GM18909 (cell line): ENCODE measurements at regions not wholly inside any gene's neighbourhood (a gene's known extent, or its start where the extent isn't known, plus 50 kb on each side); places are given as distances from the start of the nearest gene placed in this dataset.

Experiments
- ATAC-seq: cut with Tn5 transposase; IDR thresholded peaks from one replicate; pipeline ENCODE4 v1.9.1; 2021; ENCODE audit warnings: mild to moderate bottlenecking; ENCODE audit not compliant: unreplicated experiment, poor library complexity

DNA sequence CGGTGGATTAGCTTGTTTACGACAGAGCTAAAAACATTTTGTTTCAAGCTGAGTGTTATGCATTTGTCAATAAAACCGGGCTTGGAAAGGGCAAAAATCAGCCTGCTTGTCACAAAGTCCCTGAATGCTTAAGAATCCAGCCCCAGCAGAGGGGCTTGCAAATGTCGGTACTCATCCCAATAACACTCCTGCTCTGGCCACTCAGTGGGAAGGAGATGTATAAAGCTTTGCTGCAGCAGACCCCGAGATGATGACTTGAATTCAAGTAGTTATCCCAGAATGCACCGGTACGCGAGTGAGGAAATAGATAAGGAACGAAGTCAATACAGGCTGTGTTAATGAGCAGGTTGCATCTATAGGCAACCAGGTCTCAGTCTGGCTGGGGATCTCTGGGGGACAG lies 662.3 kb downstream of the CCSER2 start:
- no peak for ATAC-seq

DNA sequence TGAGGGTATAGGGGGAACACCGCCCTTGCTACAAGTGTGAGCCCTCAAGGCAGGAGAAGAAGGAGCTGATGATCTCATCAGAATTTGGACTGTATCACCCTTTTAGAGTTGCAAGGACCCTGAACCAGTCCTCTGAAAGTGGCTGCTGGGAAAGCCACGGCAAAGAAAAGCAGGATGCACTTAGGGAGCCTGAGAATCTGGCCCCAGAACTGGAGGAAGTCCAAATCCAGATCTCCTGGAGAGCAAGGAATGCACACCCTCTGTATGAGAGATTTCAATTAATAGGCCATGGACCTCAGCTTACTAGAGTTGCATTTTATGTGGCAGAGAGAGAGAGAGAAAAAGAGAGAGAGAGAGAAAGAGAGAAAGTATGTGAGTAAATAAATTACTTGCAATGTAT lies 662.9 kb downstream of the CCSER2 start:
- ATAC-seq, result no peak

- ATAC-seq, result no peak
Measured at GRCh38 chr10:84993251-84994035, 665.1 kb downstream of the CCSER2 start.

- ATAC-seq, result no peak
Measured at GRCh38 chr10:84994722-84995121, 666.3 kb downstream of the CCSER2 start.

DNA sequence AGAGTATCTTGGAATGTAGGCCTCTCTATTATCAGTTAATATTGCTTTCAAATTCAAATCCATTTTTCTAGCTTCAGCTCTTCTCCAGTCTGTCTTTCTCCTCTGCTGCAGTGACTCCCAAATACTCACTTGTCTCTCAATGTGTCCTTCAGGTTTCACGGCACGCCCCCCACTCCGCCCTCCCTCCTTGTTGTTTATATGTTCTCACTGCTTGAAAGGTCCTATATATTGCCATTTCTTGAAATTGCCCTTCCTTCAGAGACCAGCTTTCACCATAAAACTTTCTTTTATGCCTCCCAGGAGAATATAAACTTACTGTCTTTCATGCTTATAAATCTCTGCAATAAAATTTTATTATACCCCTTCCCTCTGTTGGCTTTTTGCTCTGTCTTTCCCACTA lies 668.2 kb downstream of the CCSER2 start:
- no peak for ATAC-seq

GRCh38 chr10:84997870-84998269 lies 669.5 kb downstream of the CCSER2 start:
- ATAC-seq, result no peak

- ATAC-seq, result no peak
Measured at GRCh38 chr10:84999929-85000328, 671.5 kb downstream of the CCSER2 start.

DNA sequence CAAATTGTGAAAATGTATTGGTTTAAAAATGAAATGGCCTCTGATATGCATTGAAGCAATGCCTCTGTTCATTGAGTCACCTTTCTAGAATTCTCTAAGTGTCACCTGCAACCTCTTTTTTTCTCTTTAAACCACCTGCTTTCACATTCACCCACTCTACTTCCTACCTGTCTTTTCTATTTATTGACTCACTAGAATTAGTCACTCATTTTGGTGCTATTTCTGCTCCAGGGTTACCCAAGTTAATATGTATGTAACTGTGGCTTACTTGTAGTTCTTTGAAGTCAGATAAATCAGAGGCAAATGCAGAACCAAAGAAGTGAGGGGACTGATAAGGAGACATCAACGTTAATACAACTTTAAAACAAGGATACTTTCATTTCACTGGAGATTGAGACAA lies 674.7 kb downstream of the CCSER2 start:
- ATAC-seq, result no peak

DNA sequence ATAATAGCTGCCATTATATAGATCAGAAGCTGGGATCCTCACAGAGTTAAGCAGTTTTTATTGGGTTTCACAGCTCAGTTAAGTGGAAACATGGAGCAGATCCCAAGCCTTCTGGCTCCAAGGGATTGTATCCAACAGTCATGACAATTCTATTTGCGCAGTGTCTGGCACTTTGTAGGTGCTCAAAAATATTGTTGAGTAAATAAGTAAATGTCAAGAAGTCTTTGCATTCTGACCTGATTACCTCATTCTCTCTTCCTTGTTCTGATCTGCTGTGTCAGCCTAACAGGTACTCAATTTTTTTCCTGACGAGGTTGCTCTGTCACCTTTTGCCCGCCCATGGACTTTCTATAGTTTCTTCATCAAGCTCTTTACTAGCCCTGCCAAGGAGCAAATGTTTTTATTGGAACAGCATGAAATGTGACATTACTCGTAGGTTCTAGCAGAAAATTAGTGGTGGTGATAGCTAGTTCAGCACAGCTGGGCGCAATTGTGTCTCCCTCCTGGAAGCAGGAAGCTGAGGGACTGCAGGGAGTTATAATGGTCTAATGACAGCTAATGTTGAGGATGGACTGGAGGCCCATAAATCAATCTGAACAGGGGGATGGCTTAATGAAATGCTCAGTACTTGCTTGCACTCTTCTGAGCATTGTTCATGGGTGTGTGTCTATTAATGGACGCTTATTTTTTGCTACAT lies 680.2 kb downstream of the CCSER2 start:
- no peak for ATAC-seq

GRCh38 chr10:85012305-85012704 lies 683.9 kb downstream of the CCSER2 start:
- no peak for ATAC-seq

GRCh38 chr10:85026878-85027467 lies 698.6 kb downstream of the CCSER2 start:
- no peak for ATAC-seq

- ATAC-seq, result no peak
Measured at GRCh38 chr10:85032981-85033380, 704.6 kb downstream of the CCSER2 start.

- no peak for ATAC-seq
Measured at GRCh38 chr10:85036661-85037060, 708.3 kb downstream of the CCSER2 start.

DNA sequence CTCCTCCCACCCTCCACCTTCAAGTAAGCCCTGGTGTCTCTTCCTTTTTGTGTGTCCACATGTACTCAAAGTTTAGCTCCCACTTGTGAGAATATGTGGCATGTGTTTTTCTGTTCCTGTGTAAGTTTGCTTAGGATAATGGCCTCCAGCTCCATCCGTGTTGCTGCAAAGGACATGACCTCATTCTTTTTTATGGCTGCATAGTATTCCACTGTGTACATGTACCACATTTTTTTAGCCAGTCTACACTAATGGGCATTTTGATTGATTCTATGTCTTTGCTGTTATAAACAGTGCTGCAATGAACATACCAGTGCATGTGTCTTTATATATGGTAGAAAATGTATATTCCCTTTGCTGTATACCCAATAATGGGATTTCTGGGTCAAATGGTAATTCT lies 710.9 kb downstream of the CCSER2 start:
- ATAC-seq, result no peak

DNA sequence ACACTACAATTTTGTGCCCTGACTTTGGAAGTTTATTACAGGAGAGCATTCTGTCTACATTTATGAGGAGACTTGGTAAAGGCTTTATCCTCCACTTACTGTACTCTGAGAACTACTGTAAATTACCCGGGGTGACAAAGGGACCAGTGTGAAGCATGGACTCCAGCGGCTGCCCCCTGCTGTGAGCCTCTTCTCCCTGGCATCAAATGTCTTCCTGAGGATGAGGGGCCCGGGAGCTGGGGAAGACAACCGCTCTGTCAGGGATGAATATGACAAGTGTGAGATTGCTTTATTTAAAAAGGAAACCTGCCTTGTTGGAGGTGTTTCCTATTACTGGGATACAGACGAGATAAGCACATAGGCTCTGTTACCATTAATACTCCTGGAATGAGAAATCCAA lies 714.8 kb downstream of the CCSER2 start:
- ATAC-seq, result no peak

- ATAC-seq, result no peak
Measured at GRCh38 chr10:85045046-85045445, 716.7 kb downstream of the CCSER2 start.

DNA sequence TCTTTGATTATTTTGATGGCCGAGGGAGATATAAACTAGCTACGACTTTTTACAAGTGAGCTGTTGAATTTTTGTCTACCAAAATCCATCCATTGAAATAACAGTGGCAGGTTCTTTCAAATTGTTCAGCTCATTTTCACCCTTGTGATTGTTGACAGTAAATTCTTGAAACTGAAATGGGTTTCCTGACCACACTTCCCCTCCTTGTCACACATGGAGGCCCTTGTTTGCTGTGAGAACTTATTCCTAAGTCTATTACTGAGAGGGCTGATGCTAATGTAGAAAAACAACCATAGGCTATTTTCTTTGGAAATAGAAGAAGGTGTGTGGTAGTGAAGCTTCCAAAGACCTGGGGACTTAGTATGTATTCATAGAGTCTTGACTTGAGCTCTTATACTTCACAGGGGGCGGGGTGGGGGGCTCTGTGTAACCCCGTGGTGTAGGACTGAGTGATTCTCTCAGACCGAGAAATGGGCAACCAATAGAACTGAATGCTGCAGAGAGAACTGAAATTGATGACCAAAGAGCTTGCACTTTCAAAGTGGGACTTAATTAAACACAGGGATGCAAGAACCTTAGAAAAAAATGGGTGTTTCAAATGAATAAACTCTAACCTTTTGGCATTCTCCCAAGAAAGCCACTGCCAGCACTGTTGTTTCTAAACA lies 718.9 kb downstream of the CCSER2 start:
- ATAC-seq, result no peak

GRCh38 chr10:85047979-85048378 lies 719.6 kb downstream of the CCSER2 start:
- no peak for ATAC-seq

DNA sequence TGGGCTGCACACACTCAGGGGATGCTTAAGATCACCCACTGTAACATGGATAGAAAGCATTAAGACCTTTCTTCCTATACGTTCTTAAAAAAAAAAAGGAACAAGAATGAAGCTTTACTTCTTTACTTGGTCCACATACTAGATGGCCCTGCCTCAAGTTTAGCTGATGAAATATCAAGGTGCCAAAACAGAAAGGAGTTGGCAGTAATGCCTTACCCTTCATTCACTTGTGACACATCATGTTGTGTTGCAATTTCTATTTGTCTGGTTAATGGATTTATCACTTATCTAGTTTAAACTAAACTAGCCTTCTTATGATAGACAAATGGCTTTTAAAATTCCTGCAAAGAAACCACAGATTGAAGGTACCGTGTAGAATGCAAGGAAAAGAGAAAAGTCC lies 720.3 kb downstream of the CCSER2 start:
- ATAC-seq, result no peak

- ATAC-seq, result no peak
Measured at GRCh38 chr10:85060944-85061343, 732.6 kb downstream of the CCSER2 start.

DNA sequence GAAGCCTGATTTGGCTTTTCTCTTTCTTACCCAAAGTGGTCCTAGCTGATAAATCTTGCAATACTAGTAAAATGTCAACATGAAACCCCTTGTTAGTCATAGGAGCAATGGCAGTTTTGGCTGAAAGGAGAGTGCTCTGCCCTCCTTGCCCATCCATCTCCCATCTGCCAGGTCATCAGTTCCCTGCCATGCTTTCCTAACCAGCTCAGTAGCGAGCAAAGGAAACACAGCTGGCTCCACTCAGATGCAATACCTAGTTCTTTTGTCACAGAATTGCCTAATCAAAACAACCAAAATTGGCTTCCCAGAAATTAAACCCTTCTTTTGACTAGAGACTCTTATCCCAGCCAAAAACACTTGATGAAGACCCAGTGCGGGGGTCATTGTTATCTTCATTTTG lies 733.0 kb downstream of the CCSER2 start:
- no peak for ATAC-seq
